ENCODE measurements at regions not wholly inside any gene's neighbourhood (a gene's known extent, or its start where the extent isn't known, plus 50 kb on each side); places are given as distances from the start of the nearest gene placed in this dataset.

DNA sequence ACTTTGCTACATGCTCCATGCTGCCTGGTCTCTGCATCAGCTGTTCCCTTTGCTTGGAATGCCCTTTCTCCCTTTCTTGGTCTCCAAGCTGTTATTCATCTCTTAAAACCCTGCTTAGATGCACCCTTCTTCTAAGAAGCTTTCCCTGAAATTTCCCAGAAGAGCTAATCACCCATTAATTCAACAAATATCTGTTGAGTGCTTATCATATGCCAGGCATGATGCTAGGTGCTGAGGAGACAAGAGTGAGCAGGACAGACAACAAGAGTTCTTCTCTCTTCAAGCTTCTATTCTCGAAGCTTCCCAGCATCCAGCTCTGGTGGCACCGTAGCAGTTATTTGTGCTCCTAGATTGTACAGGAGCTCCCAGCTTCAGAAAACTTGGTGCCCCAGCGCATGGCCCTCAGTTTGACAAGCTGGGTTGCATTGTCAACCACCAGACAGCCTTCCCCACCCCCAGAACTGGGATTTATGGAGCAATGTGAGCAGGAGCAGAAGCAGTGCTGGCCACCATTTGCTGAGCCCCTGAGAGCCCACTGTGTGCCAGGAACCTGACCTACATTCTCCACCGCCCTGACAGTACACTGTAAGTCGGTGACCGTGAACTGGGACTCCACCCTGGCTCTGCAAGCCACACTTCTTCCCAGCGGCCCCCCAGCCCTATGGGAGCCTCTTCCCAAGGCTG lies 68.0 kb upstream of the ACOT11 start:
- DNase-seq (ENCODE audit: low spot score) = no peak

DNA sequence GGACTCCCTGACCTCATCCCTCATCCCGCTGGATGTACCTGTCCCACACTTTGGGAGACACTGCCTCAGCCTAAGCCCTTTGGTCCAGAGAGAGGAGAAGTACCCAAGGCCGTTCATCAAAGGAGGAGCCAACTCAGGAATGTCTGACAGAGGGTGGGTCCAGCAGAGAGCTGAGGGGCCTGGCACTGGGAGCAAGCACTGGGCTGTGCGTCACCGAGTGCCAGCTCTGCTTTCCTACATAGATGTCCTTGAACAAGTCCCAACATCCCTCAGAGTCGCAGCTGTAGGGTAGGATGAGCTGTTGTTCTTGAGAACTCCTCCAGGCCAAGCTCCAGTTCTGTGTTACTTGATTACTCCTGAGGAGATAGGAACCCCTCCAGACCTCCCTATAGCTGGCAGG lies 68.8 kb upstream of the ACOT11 start:
- TF ChIP-seq, protein P1, sequence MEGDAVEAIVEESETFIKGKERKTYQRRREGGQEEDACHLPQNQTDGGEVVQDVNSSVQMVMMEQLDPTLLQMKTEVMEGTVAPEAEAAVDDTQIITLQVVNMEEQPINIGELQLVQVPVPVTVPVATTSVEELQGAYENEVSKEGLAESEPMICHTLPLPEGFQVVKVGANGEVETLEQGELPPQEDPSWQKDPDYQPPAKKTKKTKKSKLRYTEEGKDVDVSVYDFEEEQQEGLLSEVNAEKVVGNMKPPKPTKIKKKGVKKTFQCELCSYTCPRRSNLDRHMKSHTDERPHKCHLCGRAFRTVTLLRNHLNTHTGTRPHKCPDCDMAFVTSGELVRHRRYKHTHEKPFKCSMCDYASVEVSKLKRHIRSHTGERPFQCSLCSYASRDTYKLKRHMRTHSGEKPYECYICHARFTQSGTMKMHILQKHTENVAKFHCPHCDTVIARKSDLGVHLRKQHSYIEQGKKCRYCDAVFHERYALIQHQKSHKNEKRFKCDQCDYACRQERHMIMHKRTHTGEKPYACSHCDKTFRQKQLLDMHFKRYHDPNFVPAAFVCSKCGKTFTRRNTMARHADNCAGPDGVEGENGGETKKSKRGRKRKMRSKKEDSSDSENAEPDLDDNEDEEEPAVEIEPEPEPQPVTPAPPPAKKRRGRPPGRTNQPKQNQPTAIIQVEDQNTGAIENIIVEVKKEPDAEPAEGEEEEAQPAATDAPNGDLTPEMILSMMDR (IDR thresholded peaks at IDR 0.05) = no peak
- DNase-seq (ENCODE audit: low spot score) = no peak
- ATAC-seq (ENCODE audit: low FRiP score) = no peak

More for the DNA sequence above, 68.0 kb upstream of the ACOT11 start:
- ATAC-seq (ENCODE audit: low FRiP score) = no peak
- TF ChIP-seq, protein P1 (IDR thresholded peaks at IDR 0.05) = no peak

DNA sequence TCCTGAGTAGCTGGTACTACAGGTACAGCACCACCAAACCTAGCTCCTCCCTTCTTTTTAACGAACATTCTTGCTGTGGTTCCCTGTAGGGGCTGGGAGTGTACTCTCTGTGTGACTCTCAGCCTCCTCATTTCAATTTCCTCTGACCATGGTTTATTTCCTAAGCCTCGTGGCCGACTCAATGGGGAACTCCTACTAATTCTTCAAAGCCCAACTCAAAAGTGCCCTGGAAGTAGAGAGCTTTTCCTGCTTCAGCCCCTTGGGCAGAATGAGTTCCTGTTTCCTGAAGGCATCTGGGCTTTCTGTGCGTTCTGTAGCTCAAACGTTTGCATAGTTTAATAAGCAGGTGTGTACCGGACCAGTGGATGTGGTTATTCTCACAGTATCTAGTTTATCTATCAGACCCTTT lies 70.9 kb upstream of the ACOT11 start:
- TF ChIP-seq, protein P1 (IDR thresholded peaks at IDR 0.05) = no peak
- no peak for DNase-seq (ENCODE audit: low spot score)
- no peak for ATAC-seq (ENCODE audit: low FRiP score)

DNA sequence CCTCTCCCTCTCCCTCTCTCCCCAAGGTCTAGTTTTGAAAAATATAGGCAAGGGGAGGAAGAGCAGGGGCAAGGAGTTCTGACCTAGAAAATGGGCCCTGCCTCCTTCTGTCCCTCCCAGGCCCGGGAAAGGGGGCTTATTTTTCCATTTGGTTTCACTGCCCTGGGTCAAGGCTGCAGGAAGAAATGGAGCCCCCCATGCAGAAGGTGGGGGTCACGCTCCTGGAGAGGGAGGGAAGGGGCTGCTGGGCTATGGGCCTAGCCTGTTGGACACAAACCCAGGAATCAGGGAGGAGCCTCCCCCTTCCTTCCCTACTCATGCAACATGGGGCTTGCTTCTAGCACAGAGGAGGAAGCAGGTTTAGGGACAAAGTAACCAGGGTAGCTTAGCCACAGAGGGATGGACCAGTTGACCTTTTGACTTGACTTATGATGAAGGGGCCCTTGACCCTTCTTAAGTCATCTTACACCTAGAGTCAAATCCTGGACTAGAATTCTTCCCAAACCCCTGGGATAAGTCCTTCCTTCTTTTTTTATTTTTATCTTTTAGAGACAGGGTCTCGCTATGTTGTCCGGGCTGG lies 70.4 kb upstream of the SSBP3 start:
- TF ChIP-seq, protein P1 (IDR thresholded peaks at IDR 0.05) = no peak
- DNase-seq (ENCODE audit: low spot score) (no peak), ATAC-seq (ENCODE audit: low FRiP score) (no peak)

GRCh38 chr1:54475946-54476516 lies 69.8 kb upstream of the SSBP3 start:
- TF ChIP-seq, protein P1 (IDR thresholded peaks at IDR 0.05) = no peak
- ATAC-seq (ENCODE audit: low FRiP score) (no peak), DNase-seq (ENCODE audit: low spot score) (no peak)

GRCh38 chr1:54475357-54475881 lies 69.2 kb upstream of the SSBP3 start:
- ATAC-seq (ENCODE audit: low FRiP score) (peak; percentile 22), DNase-seq (ENCODE audit: low spot score) (no peak)
- TF ChIP-seq, protein P1 (IDR thresholded peaks at IDR 0.05) = no peak
